H1 (cell line): ENCODE measurements at regions not wholly inside any gene's neighbourhood (a gene's known extent, or its start where the extent isn't known, plus 50 kb on each side); places are given as distances from the start of the nearest gene placed in this dataset.

ENCODE experiments used
- CEBPB ChIP-seq: IDR thresholded peaks from 2 replicates; pipeline ENCODE4 v1.6.1; 2012; ENCODE audit warnings: low read depth, low read length
- CTCF ChIP-seq, 3 experiments: IDR thresholded peaks; 1 replicate in 2 of 3; 2 replicates in 1 of 3; pipeline versions ENCODE4 v1.5.1 to v1.6.1; 2011; ENCODE audit warnings: low read length in 3 of 3, mild to moderate bottlenecking in 3 of 3, inconsistent platforms in 2 of 3, low read depth in 1 of 3, moderate library complexity in 1 of 3; ENCODE audit not compliant: insufficient read depth in 1 of 3; ENCODE audit errors: control extremely low read depth in 1 of 3
- EZH2 ChIP-seq: fragments of 200-600 bp; sonication (generic); IDR thresholded peaks from 2 replicates; pipeline ENCODE4 v1.7.1; 2012; ENCODE audit warnings: low read depth, mild to moderate bottlenecking, moderate library complexity, low read length, inconsistent platforms; ENCODE audit not compliant: severe bottlenecking
- JUN ChIP-seq: IDR thresholded peaks from 2 replicates; pipeline ENCODE4 v1.6.1; 2011; ENCODE audit warnings: low read depth, mild to moderate bottlenecking, improper control_type of control experiment, low read length
- MAX ChIP-seq: IDR thresholded peaks from 2 replicates; pipeline ENCODE4 v1.6.1; 2012; ENCODE audit warnings: inconsistent platforms
- POLR2A ChIP-seq, 2 experiments: IDR thresholded peaks; 1 replicate in 1 of 2; 2 replicates in 1 of 2; pipeline ENCODE4 v1.6.1; 2011; ENCODE audit warnings: low read depth in 2 of 2, low read length in 2 of 2, mild to moderate bottlenecking in 2 of 2; ENCODE audit errors: control extremely low read depth in 1 of 2
- POLR2AphosphoS5 ChIP-seq: IDR thresholded peaks from 2 replicates; pipeline ENCODE4 v1.6.1; 2011; ENCODE audit warnings: low read depth, low read length
- RXRA ChIP-seq: IDR thresholded peaks from 2 replicates; pipeline ENCODE4 v1.6.1; 2011; ENCODE audit warnings: low read depth, mild to moderate bottlenecking, low read length, moderate library complexity; ENCODE audit not compliant: insufficient read depth

- TF ChIP-seq CTCF (IDR thresholded peaks at IDR 0.05; ENCODE audit: control extremely low read depth in 1 of 3, insufficient read depth in 1 of 3, low read depth in 1 of 3, low read length in 3 of 3) (no peak), MAX (no peak), POLR2A (IDR thresholded peaks at IDR 0.05; ENCODE audit: control extremely low read depth in 1 of 2, low read depth in 2 of 2, low read length in 2 of 2) (no peak), EZH2 (no peak), JUN (no peak), CEBPB (no peak), RXRA (no peak), POLR2AphosphoS5 (no peak)
These were observed 203.8 kb upstream of the POU3F1 start for GRCh38 chr1:38250356-38250755.
